ENCODE measurements at regions not wholly inside any gene's neighbourhood (a gene's known extent, or its start where the extent isn't known, plus 50 kb on each side); places are given as distances from the start of the nearest gene placed in this dataset.
"Not testable (repeated sequence)": the region's sequence is repeated elsewhere in the genome, so short reads cannot be mapped to it uniquely, and the experiment has no call there.

GRCh38 chr19:30102239-30102638, 160.2 kb downstream of the URI1 start:
- no peak overlapping the region for H3K4me3 ChIP-seq (ENCODE audit: low read depth, low read length)

DNA sequence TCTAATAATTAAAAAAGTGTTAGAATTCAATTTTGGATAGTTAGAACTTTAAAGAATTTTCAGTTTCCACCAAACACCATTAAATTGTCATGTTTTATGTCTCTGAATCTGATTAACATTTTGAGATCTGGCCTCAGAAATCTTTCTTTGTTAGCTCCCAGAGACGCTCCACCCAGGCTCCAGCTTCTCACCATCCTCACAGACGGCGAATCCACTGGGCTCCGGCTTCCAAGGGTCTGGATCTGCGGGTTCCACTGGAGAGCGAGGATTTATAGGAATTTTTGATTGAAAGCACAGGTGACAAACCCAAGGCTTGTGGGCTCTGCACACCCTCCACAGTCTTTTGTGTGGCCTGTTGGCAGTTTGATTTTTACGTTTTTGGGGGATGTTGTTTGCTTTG, 160.6 kb downstream of the URI1 start:
- H3K4me3 ChIP-seq (ENCODE audit: low read depth, low read length) = no peak overlapping the region

DNA sequence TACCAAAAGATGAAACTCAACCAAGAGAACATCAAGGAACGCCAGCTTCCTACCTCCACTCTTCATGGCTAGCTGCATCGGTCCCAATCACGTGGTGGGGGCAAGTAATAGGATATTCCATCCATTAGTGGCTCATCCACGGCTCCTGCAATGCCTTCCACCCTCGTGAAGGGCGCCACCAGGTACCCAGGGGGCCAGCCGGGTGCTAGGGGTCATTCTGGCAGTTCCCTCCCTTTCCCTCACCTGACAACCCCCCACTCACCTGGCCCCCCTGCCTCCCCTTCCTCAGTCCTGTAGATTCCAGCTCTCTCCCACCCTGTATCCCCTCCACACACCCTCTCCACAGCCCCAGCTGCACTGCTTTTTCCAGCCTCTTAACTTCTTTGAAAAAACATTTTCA, 161.9 kb downstream of the URI1 start:
- no peak overlapping the region for H3K4me3 ChIP-seq (ENCODE audit: low read depth, low read length)

DNA sequence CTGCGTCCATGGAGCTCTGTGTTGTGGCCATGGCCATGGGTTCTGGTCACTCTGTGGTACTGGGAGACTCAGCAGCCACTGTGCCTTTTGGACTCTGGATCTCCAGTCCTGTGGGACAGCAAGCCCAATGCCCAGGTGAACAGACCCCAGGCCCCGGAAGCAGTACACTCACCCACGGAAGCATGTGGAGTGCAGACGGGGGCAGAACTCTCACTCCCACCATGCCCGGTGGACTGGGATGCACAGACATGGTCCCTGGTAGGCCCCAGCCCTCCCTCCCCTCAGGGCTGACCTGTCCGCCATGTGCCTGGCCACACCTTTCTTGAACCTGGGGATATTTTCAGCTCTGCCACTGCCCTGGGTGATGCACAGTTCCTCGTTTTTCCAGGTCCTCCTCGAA, 163.3 kb downstream of the URI1 start:
- H3K4me3 ChIP-seq (ENCODE audit: low read depth, low read length) = no peak overlapping the region

- H3K4me3 ChIP-seq (ENCODE audit: low read depth, low read length) = no peak overlapping the region
Observed at GRCh38 chr19:30105727-30106126, 163.7 kb downstream of the URI1 start.

DNA sequence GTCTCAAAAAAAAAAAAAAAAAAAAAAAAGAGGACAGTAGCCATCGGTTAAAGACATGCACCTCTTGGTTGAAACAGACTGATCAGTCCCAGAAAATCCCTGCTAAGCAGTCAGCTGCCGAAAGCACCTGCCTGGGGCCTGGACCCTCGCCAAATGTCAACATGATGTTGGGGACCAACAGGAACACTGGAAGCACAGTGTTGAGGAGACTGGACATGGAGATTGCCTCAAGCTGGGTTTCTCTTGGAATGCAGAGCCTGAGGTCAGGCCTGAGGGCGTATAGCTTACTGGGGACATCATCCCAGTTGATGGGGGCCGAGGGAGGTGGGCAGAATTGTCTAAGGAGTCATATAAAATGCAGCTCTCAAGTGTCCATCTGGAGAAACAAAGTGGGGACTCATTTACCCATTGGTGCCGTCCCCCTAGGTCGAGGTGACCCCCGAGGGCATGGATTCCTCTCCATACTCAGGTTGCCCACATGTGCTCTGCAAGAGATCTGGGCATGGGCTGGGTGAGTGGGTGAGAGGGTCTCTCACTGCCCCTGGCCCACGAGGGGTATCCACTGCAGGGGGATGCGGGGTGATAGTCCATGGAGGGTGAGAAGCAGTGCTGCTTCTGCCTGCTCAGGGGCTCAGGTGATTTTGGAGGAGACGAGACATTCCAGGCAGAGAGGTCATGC, 164.5 kb downstream of the URI1 start:
- no peak overlapping the region for H3K4me3 ChIP-seq (ENCODE audit: low read depth, low read length)

DNA sequence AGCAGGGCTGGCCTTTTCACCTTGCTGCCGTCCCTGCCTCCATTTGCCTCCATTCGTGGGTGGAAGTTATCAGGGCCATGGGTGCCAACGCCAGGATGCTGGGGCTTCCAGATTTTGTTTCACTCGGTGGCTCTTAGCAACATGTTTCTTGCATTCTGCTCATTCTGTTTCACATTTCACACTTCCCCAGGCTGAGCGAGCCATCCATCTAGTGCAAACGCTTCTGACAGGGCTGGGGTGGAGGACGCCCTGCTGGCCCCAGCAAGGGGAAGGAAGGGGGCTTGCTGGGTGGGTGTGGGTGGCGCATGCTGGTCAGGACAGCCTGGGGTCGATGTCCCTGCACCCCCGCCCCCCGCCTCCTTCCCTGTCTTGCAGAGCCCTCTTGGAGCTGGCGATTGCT, 165.2 kb downstream of the URI1 start:
- no peak overlapping the region for H3K4me3 ChIP-seq (ENCODE audit: low read depth, low read length)

GRCh38 chr19:30109565-30109964, 167.5 kb downstream of the URI1 start:
- H3K4me3 ChIP-seq (ENCODE audit: low read depth, low read length) = no peak overlapping the region

DNA sequence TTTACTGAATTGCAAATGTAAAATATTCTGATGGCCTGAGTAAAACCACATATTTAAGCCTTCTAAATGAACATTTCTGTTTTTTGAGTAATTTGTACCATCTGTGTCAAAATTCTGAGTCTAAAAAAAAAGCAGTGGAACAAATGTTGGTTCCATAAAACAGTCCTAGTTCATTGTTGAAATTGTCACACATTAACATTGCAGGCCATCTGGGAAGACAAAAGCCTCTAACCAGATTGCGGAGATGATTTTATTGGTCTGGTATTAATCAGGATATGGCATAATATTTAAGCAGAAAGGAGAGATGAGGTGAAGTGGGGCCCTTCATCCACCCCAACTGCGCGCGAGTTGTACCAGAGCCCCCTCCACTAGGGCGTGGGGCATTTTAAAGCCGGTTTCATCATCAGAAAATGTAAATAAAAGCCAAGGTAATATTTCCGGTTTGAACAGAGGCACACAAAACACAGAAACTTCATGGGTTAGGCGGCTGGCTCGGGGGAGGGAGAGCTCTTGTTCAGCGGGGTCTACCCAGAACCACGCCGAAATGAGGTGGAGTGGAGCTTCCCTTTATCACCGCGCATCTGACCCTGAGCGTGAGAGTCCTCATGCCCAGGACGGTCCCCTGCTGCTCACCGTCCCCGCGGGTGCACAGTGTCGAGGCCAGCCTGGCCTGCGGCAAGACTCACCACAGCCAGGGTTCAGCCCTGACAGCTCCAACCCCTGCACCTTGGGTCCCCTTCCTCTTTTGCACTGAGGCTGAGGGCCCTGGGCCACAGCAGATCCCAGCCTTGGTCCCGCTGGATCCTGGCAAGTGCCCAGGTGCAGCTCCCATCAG, 169.2 kb downstream of the URI1 start:
- H3K4me3 ChIP-seq (ENCODE audit: low read depth, low read length) = no peak overlapping the region

DNA sequence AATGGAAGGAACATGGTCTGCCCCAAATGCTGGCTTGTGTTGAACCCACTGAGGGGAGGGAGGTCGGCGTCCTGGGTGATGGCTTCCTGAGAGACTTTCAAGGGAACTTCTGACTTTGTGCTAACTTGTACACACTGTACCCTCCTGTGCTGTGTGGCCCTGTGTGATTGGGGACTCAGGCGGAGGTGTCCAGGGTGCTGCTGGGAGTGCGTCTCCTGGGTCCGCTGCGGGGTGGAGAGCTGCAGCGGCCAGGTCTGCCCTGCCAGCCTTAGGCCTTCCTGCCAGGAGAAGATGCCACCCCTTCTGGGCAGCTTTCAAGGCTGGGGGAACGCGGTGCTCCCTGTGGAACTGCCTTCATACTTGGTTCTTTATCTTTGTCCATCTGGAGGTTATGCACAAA, 170.1 kb downstream of the URI1 start:
- H3K4me3 ChIP-seq (ENCODE audit: low read depth, low read length) = no peak overlapping the region

- no peak overlapping the region for H3K4me3 ChIP-seq (ENCODE audit: low read depth, low read length)
Observed at GRCh38 chr19:30112666-30113065, 170.6 kb downstream of the URI1 start.

DNA sequence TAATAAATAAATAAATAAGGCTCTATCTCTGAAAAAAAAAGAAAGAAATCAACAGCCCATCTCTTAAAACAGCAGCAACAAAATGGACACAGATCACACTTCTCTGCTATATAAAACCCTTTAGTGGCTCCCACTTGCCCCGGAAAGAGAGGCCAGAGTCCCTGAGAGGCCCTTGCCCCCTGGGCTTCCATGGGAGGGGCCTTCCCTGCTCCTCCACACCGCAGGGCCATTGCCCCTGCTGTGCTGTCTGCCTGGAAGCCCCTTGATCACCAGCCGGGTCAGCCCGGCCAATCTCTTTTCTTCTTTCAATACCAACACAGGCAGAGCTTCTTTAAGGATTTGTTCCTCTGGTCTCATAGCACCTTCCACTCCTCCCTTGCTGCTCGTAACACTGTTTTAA, 171.1 kb downstream of the URI1 start:
- H3K4me3 ChIP-seq (ENCODE audit: low read depth, low read length) = no peak overlapping the region

DNA sequence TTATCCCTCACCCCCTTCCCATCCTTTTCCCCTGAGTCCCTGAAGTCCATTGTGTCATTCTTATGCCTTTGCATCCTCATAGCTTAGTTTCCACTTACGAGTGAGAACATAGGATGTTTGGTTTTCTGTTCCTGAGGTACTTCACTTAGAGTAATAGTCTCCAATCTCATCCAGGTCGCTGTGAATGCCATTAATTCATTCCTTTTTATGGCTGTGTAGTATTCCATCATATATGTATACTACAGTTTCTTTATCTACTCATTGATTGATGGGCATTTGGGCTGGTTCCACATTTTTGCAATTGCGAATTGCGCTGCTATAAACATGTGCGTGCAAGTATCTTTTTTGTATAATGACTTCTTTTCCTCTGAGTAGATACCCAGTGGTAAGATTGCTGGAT, 172.1 kb downstream of the URI1 start:
- H3K4me3 ChIP-seq (ENCODE audit: low read depth, low read length) = not testable (repeated sequence)

DNA sequence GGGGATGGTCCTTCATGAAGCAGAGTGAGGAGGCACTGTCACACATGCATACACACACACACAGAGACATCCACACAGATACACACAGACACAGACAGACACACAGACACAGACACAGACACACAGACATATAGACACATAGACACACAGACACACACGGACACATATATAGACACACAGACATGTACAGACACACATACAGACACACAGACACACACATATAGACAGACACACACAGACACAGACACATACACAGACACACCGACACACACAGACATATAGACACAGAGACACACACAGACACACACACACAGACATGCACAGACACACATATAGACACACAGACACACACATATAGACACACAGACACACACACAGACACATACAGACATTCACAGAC, 173.9 kb downstream of the URI1 start:
- no peak overlapping the region for H3K4me3 ChIP-seq (ENCODE audit: low read depth, low read length)

DNA sequence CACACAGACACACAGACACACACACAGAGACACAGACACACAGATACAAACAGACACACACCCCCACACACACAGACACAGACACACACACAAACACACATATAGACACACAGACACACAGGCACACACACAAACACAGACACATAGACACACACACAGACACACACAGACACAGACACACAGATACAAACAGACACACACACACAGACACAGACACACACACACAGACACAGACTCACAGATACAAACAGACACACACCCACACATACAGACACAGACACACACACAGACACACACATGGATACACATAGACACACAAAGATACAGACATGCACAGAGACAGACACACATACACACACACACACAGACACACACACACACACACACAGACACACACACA, 174.5 kb downstream of the URI1 start:
- H3K4me3 ChIP-seq (ENCODE audit: low read depth, low read length) = no peak overlapping the region

GRCh38 chr19:30116984-30117555, 175.0 kb downstream of the URI1 start:
- no peak overlapping the region for H3K4me3 ChIP-seq (ENCODE audit: low read depth, low read length)

- no peak overlapping the region for H3K4me3 ChIP-seq (ENCODE audit: low read depth, low read length)
Observed at GRCh38 chr19:30117636-30118145, 175.7 kb downstream of the URI1 start.

DNA sequence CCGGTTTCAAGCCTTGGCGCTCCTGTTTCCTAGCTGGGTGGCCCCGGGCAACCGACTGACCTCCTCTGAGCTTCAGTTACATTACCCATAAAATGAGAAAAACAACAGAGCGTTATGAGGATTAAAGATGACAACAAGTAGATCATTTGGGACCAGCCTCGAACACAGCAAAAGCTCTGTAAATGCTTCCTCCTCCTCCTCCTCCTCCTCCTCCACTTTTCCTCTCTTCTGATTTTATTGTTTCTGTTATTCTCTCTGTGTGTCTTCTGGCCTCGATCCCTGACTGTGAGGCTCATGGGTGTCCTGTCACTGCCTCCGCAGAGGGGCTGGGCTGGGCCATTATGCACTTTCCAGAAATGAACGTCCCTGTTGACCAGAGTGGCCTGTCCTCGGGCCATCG, 176.2 kb downstream of the URI1 start:
- H3K4me3 ChIP-seq (ENCODE audit: low read depth, low read length) = no peak overlapping the region

GRCh38 chr19:30118760-30119159, 176.7 kb downstream of the URI1 start:
- no peak overlapping the region for H3K4me3 ChIP-seq (ENCODE audit: low read depth, low read length)

GRCh38 chr19:30119180-30119908, 177.3 kb downstream of the URI1 start:
- no peak overlapping the region for H3K4me3 ChIP-seq (ENCODE audit: low read depth, low read length)

- no peak overlapping the region for H3K4me3 ChIP-seq (ENCODE audit: low read depth, low read length)
Observed at GRCh38 chr19:30120860-30121484, 178.9 kb downstream of the URI1 start.
